HEK293T (cell line): ENCODE measurements at regions not wholly inside any gene's neighbourhood (a gene's known extent, or its start where the extent isn't known, plus 50 kb on each side); places are given as distances from the start of the nearest gene placed in this dataset.
"Not testable (repeated sequence)": the region's sequence is repeated elsewhere in the genome, so short reads cannot be mapped to it uniquely, and the experiment has no call there.

Experiments used
- CTCF ChIA-PET: fragments of 350-600 bp; formaldehyde crosslinking; extraction: SDS; loops from one replicate; lab custom pipeline; 2021; ENCODE audit warnings: antibody characterized with exemption, inconsistent platforms; lab: Yijun Ruan, JAX
- POLR2A ChIA-PET: fragments of 350-600 bp; formaldehyde crosslinking; extraction: SDS; loops from one replicate; lab custom pipeline; 2020; ENCODE audit warnings: antibody characterized with exemption, inconsistent platforms; lab: Yijun Ruan, JAX
- DNase-seq: peaks from one replicate; pipeline ENCODE4 v3.0.0; 2012; ENCODE audit warnings: mixed read lengths; ENCODE audit errors: extremely low spot score
- ARNT ChIP-seq: fragments of 450-650 bp; IDR thresholded peaks from 2 replicates; pipeline ENCODE4 v1.6.1; 2017; ENCODE audit warnings: mild to moderate bottlenecking
- BHLHE40 ChIP-seq: fragments of 450-650 bp; IDR thresholded peaks from 2 replicates; pipeline ENCODE4 v1.6.1; 2016; ENCODE audit warnings: mild to moderate bottlenecking, moderate library complexity, borderline replicate concordance
- CTBP1 ChIP-seq: fragments of 450-650 bp; IDR thresholded peaks from 2 replicates; pipeline ENCODE4 v1.6.1; 2016; ENCODE audit warnings: borderline replicate concordance
- ELF4 ChIP-seq: fragments of 450-650 bp; IDR thresholded peaks from 2 replicates; pipeline ENCODE4 v1.6.1; 2017; ENCODE audit warnings: antibody characterized with exemption
- FOXA1 ChIP-seq: fragments of 450-650 bp; IDR thresholded peaks from 2 replicates; pipeline ENCODE4 v1.6.1; 2016; ENCODE audit warnings: mild to moderate bottlenecking
- FOXK2 ChIP-seq: fragments of 450-650 bp; IDR thresholded peaks from 2 replicates; pipeline ENCODE4 v1.6.1; 2016; ENCODE audit warnings: mild to moderate bottlenecking
- FOXM1 ChIP-seq: fragments of 450-650 bp; IDR thresholded peaks from 2 replicates; pipeline ENCODE4 v1.6.1; 2017; ENCODE audit warnings: mild to moderate bottlenecking, borderline replicate concordance
- HDGF ChIP-seq: fragments of 450-650 bp; IDR thresholded peaks from 2 replicates; pipeline ENCODE4 v1.6.1; 2017; ENCODE audit warnings: antibody characterized with exemption, borderline replicate concordance
- L3MBTL2 ChIP-seq: fragments of 450-650 bp; conservative IDR thresholded peaks from 2 replicates; pipeline ENCODE4 v1.6.1; 2016; ENCODE audit warnings: mild to moderate bottlenecking
- LEF1 ChIP-seq: fragments of 450-650 bp; IDR thresholded peaks from 2 replicates; pipeline ENCODE4 v1.6.1; 2017; ENCODE audit warnings: mild to moderate bottlenecking, borderline replicate concordance
- NFRKB ChIP-seq: fragments of 450-650 bp; IDR thresholded peaks from 2 replicates; pipeline ENCODE4 v1.6.1; 2016; ENCODE audit warnings: mild to moderate bottlenecking, moderate library complexity
- PKNOX1 ChIP-seq: fragments of 450-650 bp; IDR thresholded peaks from 2 replicates; pipeline ENCODE4 v1.6.1; 2016
- SP1 ChIP-seq: fragments of 450-650 bp; IDR thresholded peaks from 2 replicates; pipeline ENCODE4 v1.6.1; 2017
- SUZ12 ChIP-seq: fragments of 450-650 bp; IDR thresholded peaks from 2 replicates; pipeline ENCODE4 v1.6.1; 2016; ENCODE audit warnings: mild to moderate bottlenecking
- TARDBP ChIP-seq: fragments of 450-650 bp; IDR thresholded peaks from 2 replicates; pipeline ENCODE4 v1.6.1; 2016
- ZNF384 ChIP-seq: fragments of 450-650 bp; IDR thresholded peaks from 2 replicates; pipeline ENCODE4 v1.6.1; 2016

- ChIA-PET POLR2A (no interaction called here), CTCF (no interaction called here)
- TF ChIP-seq SP1, result no peak
- no peak for TF ChIP-seq ARNT
- TF ChIP-seq HDGF, result no peak
- no peak for TF ChIP-seq FOXK2
- TF ChIP-seq TARDBP, result no peak
- TF ChIP-seq PKNOX1, result no peak
- TF ChIP-seq FOXA1, result no peak
- no peak for DNase-seq
Observed at GRCh38 chr14:105910426-105910825, 384.0 kb downstream of the TMEM121 start.

GRCh38 chr14:105911006-105911847, 384.8 kb downstream of the TMEM121 start:
- ChIA-PET CTCF (no interaction called here), POLR2A (no interaction called here)
- no peak for DNase-seq
- no peak for TF ChIP-seq ARNT
- no peak for TF ChIP-seq CTBP1
- no peak for TF ChIP-seq LEF1
- no peak for TF ChIP-seq ZNF384
- no peak for TF ChIP-seq SP1
- no peak for TF ChIP-seq FOXK2
- no peak for TF ChIP-seq FOXA1
- TF ChIP-seq SUZ12, result no peak
- no peak for TF ChIP-seq L3MBTL2
- TF ChIP-seq ELF4, result no peak
- TF ChIP-seq TARDBP, result no peak
- TF ChIP-seq HDGF, result no peak
- TF ChIP-seq FOXM1, result no peak
- TF ChIP-seq PKNOX1, result no peak
- TF ChIP-seq BHLHE40, result no peak
- no peak for TF ChIP-seq NFRKB

GRCh38 chr14:105911848-105912292, 385.5 kb downstream of the TMEM121 start:
- DNase-seq, CTCF ChIA-PET: not testable (repeated sequence)
- POLR2A ChIA-PET, result interaction anchor here (0.6 kb wide), 1 partner anchor 410 kb away, joined by 4 read pairs; no protein-coding TSS in a partner anchor

- ChIA-PET CTCF (no interaction called here), POLR2A (interaction anchor here (0.6 kb wide), 1 partner anchor 411 kb away, joined by 4 read pairs; no protein-coding TSS in a partner anchor)
- no peak for TF ChIP-seq L3MBTL2
- no peak for TF ChIP-seq NFRKB
- TF ChIP-seq PKNOX1, result no peak
- TF ChIP-seq FOXK2, result no peak
- no peak for TF ChIP-seq FOXM1
- no peak for TF ChIP-seq FOXA1
- TF ChIP-seq HDGF, result no peak
- TF ChIP-seq CTBP1, result no peak
- TF ChIP-seq ELF4, result no peak
- TF ChIP-seq ARNT, result no peak
- no peak for DNase-seq
Observed at GRCh38 chr14:105912641-105913180, 386.3 kb downstream of the TMEM121 start.

GRCh38 chr14:105913221-105913620, 386.8 kb downstream of the TMEM121 start:
- ChIA-PET POLR2A (no interaction called here), CTCF (no interaction called here)
- DNase-seq, result no peak
- no peak for TF ChIP-seq ARNT
- no peak for TF ChIP-seq LEF1

GRCh38 chr14:105913861-105914260, 387.5 kb downstream of the TMEM121 start:
- POLR2A ChIA-PET, result no interaction called here

GRCh38 chr14:105914281-105914680, 387.9 kb downstream of the TMEM121 start:
- POLR2A ChIA-PET, CTCF ChIA-PET, DNase-seq: not testable (repeated sequence)

More at GRCh38 chr14:105913861-105914260, 387.5 kb downstream of the TMEM121 start:
- no peak for DNase-seq
- CTCF ChIA-PET, result no interaction called here
- TF ChIP-seq ZNF384 (no peak), LEF1 (no peak), SUZ12 (no peak), FOXM1 (no peak), ELF4 (no peak), FOXA1 (no peak)
